IPS-18c (cell line): ENCODE measurements at regions not wholly inside any gene's neighbourhood (a gene's known extent, or its start where the extent isn't known, plus 50 kb on each side); places are given as distances from the start of the nearest gene placed in this dataset.
"Not testable (repeated sequence)": the region's sequence is repeated elsewhere in the genome, so short reads cannot be mapped to it uniquely, and the experiment has no call there.

Experiments
- H3K4me3 ChIP-seq: 2 replicates; pipeline ENCODE4 v1.7.0; 2013; ENCODE audit warnings: low read depth, mild to moderate bottlenecking, low read length, moderate library complexity; ENCODE audit not compliant: insufficient read depth
- H3K9me3 ChIP-seq: one replicate; pipeline ENCODE4 v1.6.1; 2013; ENCODE audit warnings: mild to moderate bottlenecking, low read length, moderate library complexity; ENCODE audit not compliant: control insufficient read depth, insufficient read depth

GRCh38 chr12:107495604-107496003 lies 190.0 kb upstream of the PWP1 start:
- Histone ChIP-seq H3K9me3 (no peaks in the 10 kb centered on the region), H3K4me3 (no peak overlapping the region)

GRCh38 chr12:107497231-107497630 lies 188.4 kb upstream of the PWP1 start:
- H3K9me3 ChIP-seq = no peaks in the 10 kb centered on the region
- no peak overlapping the region for H3K4me3 ChIP-seq

- Histone ChIP-seq H3K9me3 (no peaks in the 10 kb centered on the region), H3K4me3 (no peak overlapping the region)
Measured at GRCh38 chr12:107500307-107500706, 185.3 kb upstream of the PWP1 start.

DNA sequence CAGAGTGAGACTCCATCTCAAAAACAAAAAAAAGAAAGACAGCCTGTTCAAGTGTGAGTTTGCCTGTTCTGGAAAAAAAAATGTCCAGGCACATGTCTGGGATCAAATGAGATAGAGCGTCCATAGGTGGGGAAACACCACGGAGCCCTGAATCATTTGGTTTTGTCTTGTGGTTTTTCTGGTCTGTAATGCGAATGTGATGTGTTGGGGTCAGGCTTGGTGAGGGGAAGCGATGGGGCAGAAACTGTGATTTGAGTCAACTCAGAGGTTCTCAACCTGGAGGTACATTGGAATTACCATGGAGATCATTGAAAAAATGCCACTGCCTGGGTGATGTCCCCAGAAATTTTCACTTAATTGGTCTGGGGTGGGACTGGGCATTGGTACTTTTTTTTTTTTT lies 183.9 kb upstream of the PWP1 start:
- Histone ChIP-seq H3K9me3 (no peaks in the 10 kb centered on the region), H3K4me3 (no peak overlapping the region)

DNA sequence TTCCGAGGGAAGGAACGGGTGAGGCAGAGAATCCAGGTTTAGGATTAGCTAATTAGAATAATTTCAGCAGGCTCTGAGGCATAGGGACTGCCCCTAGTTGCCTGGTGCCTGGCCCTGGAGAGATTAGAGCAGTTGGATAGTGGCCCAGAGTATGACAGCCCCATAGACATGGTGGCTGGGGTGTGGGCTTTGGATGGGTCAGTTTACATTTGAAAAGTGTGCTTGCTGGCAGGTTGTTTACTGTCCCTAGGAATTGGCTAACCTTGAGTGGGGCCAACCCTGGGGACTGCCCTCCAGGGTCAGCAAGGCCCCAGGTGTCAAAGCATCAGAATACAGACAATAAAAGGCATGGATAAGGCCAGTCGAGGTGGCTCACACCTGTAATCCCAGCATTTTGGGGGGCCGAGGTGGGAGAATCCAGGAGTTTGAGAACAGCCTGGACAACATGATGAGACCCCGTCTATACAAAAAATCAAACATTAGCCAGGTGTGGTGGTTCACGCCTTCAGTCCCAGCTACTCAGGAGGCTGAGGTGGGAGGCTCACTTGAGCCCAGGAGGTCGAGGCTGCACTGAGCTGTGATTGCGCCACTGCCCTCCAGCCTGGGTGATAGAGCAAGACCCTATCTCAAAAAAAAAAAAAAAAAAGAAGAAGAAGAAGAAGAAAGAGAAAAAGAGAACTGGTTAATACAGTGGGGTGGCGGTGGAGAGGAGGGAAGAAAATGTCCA lies 182.3 kb upstream of the PWP1 start:
- Histone ChIP-seq H3K9me3 (no peaks in the 10 kb centered on the region), H3K4me3 (no peak overlapping the region)

GRCh38 chr12:107503887-107504885 lies 181.4 kb upstream of the PWP1 start:
- H3K9me3 ChIP-seq = no peaks in the 10 kb centered on the region
- H3K4me3 ChIP-seq = no peak overlapping the region

- Histone ChIP-seq H3K9me3 (no peaks in the 10 kb centered on the region), H3K4me3 (no peak overlapping the region)
Measured at GRCh38 chr12:107509421-107509820, 176.2 kb upstream of the PWP1 start.

GRCh38 chr12:107510211-107510610 lies 175.4 kb upstream of the PWP1 start:
- Histone ChIP-seq H3K4me3 (no peak overlapping the region), H3K9me3 (no peaks in the 10 kb centered on the region)

DNA sequence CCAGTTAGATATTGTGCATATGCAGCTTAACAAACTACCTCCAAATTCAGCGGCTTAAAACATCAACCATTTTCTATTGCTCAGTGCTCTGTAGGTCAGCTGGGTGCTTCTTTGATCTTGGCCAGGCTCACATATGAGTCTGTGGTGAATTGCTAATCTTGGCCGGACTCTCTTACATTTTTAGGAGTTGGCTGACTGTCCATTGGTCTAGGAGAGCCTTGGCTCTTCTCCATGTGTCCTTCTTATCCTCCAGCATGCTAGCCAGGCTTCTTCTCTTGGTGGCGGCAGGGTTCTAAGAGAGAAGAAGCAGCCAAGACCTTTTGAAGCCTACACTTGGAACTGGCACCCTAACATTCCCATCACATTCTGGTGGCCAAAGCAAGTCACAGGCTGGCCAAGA lies 174.3 kb upstream of the PWP1 start:
- Histone ChIP-seq H3K4me3 (no peak overlapping the region), H3K9me3 (no peaks in the 10 kb centered on the region)

GRCh38 chr12:107512391-107512790 lies 173.2 kb upstream of the PWP1 start:
- H3K4me3 ChIP-seq = no peak overlapping the region
- H3K9me3 ChIP-seq = no peaks in the 10 kb centered on the region

GRCh38 chr12:107513184-107513583 lies 172.4 kb upstream of the PWP1 start:
- Histone ChIP-seq H3K9me3 (no peaks in the 10 kb centered on the region), H3K4me3 (no peak overlapping the region)

DNA sequence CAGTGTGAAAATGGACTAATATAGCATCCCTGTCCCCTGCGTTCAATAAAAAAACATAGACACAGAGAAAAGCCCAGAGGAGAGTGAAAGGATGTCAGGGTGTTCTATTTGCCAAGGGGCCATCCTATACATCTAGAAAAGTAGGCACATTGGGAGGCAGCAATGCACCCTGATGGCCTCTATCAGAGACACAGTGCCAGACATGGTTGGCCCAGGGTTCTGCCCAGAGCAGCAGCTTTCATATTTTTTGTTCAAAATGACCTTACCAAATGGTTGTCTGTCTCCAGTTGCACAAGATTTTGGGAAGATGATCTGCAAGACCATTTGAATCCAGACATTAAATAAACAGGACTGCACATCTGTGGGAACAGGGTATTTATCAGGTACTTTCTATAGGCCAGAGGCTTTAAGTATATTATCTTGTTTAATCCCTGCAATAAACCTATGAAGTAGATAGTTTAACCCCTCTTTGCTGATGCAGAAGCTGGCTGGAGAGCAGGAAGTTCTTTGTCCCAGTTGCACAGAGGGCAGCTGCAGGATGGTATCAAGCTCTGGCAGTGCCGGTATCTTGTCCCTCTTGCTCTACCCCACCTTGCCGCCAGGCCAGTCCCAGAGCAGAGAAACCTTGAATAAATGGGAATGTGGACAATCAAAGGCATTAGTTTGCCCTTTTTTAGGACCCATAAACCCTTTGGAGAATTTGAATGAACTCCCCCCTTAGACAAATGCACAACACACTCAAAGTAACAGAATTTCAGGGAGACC lies 171.8 kb upstream of the PWP1 start:
- no peak overlapping the region for H3K4me3 ChIP-seq
- no peaks in the 10 kb centered on the region for H3K9me3 ChIP-seq

DNA sequence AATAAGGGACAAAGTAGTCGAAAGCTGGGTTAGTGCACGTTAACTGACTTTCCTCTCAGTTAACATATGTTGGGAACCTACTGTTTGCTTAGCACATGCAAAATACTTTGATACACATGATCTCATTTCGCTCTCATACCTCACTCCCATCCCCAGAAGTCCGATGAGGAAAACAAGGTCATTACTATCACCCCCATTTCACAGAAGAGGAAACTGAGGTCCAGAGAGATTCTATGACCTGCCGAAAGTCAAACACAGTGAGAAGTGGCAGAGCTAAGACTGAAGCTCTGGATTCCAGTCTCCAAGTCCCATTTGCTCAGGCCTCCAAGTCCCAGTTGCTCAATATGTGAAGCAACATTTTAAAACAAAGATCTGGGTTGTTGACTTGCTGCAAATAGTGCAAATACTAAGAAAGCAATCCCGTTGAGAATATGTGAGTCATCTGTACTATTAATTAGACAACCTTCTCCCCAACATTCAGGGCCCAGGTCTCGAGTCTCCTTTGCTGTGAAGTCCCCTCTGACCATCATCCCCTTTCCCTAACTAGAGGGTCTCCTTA lies 170.6 kb upstream of the PWP1 start:
- Histone ChIP-seq H3K9me3 (no peaks in the 10 kb centered on the region), H3K4me3 (no peak overlapping the region)

GRCh38 chr12:107515446-107515958 lies 170.1 kb upstream of the PWP1 start:
- Histone ChIP-seq H3K4me3 (no peak overlapping the region), H3K9me3 (peaks cover 2% of the 10 kb centered on the region)

- not testable (repeated sequence) for H3K9me3 ChIP-seq, H3K4me3 ChIP-seq
Measured at GRCh38 chr12:107517816-107518215, 167.8 kb upstream of the PWP1 start.

DNA sequence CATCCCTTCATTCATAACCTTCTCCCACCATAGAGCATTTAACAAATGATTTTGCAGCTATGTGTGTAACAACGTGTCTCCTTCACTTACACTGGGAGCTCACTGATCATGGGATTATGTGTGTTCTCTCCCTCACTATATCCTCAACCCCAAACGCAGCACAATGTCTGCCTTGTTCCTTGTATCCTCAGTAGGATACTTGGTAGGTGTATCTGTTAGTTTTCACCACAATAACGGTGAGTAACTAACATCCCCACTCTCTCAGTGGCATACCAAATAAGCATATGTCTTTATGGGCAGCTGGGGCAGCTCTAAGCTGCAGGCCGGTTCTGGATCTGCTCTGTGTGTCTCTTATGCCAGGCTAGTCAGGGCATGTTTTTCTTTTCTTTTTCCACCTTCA lies 166.7 kb upstream of the PWP1 start:
- no peak overlapping the region for H3K4me3 ChIP-seq
- H3K9me3 ChIP-seq = peaks cover 5% of the 10 kb centered on the region
